HG03039 (cell line): ENCODE measurements at regions not wholly inside any gene's neighbourhood (a gene's known extent, or its start where the extent isn't known, plus 50 kb on each side); places are given as distances from the start of the nearest gene placed in this dataset.
"Not testable (repeated sequence)": the region's sequence is repeated elsewhere in the genome, so short reads cannot be mapped to it uniquely, and the experiment has no call there.

ENCODE experiments used
- ATAC-seq: cut with Tn5 transposase; IDR thresholded peaks from one replicate; pipeline ENCODE4 v1.9.1; 2021; ENCODE audit warnings: mild to moderate bottlenecking, moderate library complexity; ENCODE audit not compliant: unreplicated experiment

- ATAC-seq = no peak
These were observed 159.0 kb upstream of the TSC22D2 start for GRCh38 chr3:150248888-150249681.

GRCh38 chr3:150248116-150248887 lies 159.8 kb upstream of the TSC22D2 start:
- ATAC-seq = no peak

- ATAC-seq = no peak
These were observed 160.7 kb upstream of the TSC22D2 start for GRCh38 chr3:150247441-150247840.

GRCh38 chr3:150243466-150243865 lies 164.6 kb upstream of the TSC22D2 start:
- no peak for ATAC-seq

- ATAC-seq = no peak
These were observed 165.7 kb upstream of the TSC22D2 start for GRCh38 chr3:150242220-150242936.

GRCh38 chr3:150240891-150241290 lies 167.2 kb upstream of the TSC22D2 start:
- ATAC-seq = no peak

GRCh38 chr3:150239766-150240165 lies 168.3 kb upstream of the TSC22D2 start:
- ATAC-seq = no peak

GRCh38 chr3:150238995-150239619 lies 169.0 kb upstream of the TSC22D2 start:
- no peak for ATAC-seq

GRCh38 chr3:150238048-150238802 lies 169.9 kb upstream of the TSC22D2 start:
- no peak for ATAC-seq

- ATAC-seq = no peak
These were observed 170.6 kb upstream of the TSC22D2 start for GRCh38 chr3:150237490-150237889.

- no peak for ATAC-seq
These were observed 171.6 kb upstream of the TSC22D2 start for GRCh38 chr3:150236316-150237082.

- no peak for ATAC-seq
These were observed 172.3 kb upstream of the TSC22D2 start for GRCh38 chr3:150235799-150236198.

- no peak for ATAC-seq
These were observed 175.1 kb upstream of the TSC22D2 start for GRCh38 chr3:150232992-150233451.

GRCh38 chr3:150230037-150230436 lies 178.1 kb upstream of the TSC22D2 start:
- ATAC-seq = no peak

- ATAC-seq = not testable (repeated sequence)
These were observed 179.5 kb upstream of the TSC22D2 start for GRCh38 chr3:150228626-150229025.

- ATAC-seq = no peak
These were observed 180.3 kb upstream of the TSC22D2 start for GRCh38 chr3:150227839-150228238.

GRCh38 chr3:150225986-150226385 lies 182.1 kb upstream of the TSC22D2 start:
- no peak for ATAC-seq

GRCh38 chr3:150223558-150223957 lies 184.5 kb upstream of the TSC22D2 start:
- ATAC-seq = no peak

- ATAC-seq = no peak
These were observed 185.2 kb upstream of the TSC22D2 start for GRCh38 chr3:150222691-150223489.
